Epithelial cell of esophagus (primary cell): ENCODE measurements at regions not wholly inside any gene's neighbourhood (a gene's known extent, or its start where the extent isn't known, plus 50 kb on each side); places are given as distances from the start of the nearest gene placed in this dataset.

Source experiments
- DNase-seq: peaks from one replicate; pipeline ENCODE4 v3.0.0; 2010; ENCODE audit warnings: low read depth
- H3K4me3 ChIP-seq: 2 replicates; pipeline ENCODE4 v1.5.1; 2011; ENCODE audit warnings: mild to moderate bottlenecking, low read length, control low read depth
- TF ChIP-seq, protein P1 (sequence below): IDR thresholded peaks from 2 replicates; pipeline ENCODE4 v1.5.1; 2011; ENCODE audit warnings: low read depth, mild to moderate bottlenecking, low read length, control low read depth, inconsistent platforms; ENCODE audit not compliant: insufficient read depth; ENCODE audit errors: missing control alignments

- H3K4me3 ChIP-seq: no peak overlapping the region
- DNase-seq: no peak
- TF ChIP-seq, protein P1, sequence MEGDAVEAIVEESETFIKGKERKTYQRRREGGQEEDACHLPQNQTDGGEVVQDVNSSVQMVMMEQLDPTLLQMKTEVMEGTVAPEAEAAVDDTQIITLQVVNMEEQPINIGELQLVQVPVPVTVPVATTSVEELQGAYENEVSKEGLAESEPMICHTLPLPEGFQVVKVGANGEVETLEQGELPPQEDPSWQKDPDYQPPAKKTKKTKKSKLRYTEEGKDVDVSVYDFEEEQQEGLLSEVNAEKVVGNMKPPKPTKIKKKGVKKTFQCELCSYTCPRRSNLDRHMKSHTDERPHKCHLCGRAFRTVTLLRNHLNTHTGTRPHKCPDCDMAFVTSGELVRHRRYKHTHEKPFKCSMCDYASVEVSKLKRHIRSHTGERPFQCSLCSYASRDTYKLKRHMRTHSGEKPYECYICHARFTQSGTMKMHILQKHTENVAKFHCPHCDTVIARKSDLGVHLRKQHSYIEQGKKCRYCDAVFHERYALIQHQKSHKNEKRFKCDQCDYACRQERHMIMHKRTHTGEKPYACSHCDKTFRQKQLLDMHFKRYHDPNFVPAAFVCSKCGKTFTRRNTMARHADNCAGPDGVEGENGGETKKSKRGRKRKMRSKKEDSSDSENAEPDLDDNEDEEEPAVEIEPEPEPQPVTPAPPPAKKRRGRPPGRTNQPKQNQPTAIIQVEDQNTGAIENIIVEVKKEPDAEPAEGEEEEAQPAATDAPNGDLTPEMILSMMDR: no peak
Observed at GRCh38 chr2:226355600-226355999, 444.0 kb downstream of the IRS1 start.

GRCh38 chr2:226354434-226354833, 445.2 kb downstream of the IRS1 start:
- DNase-seq: peak; percentile 50
- TF ChIP-seq, protein P1: no peak
- no peak overlapping the region for H3K4me3 ChIP-seq

- no peak overlapping the region for H3K4me3 ChIP-seq
- TF ChIP-seq, protein P1: no peak
- DNase-seq: no peak
Observed at GRCh38 chr2:226352941-226353560, 446.6 kb downstream of the IRS1 start.

GRCh38 chr2:226351711-226352110, 447.9 kb downstream of the IRS1 start:
- TF ChIP-seq, protein P1: no peak
- H3K4me3 ChIP-seq: no peak overlapping the region
- DNase-seq: no peak

GRCh38 chr2:226339616-226340015, 460.0 kb downstream of the IRS1 start:
- no peak overlapping the region for H3K4me3 ChIP-seq
- TF ChIP-seq, protein P1: no peak
- DNase-seq: no peak

- TF ChIP-seq, protein P1: no peak
- peak; percentile 13 for DNase-seq
Observed at GRCh38 chr2:226338825-226339224, 460.8 kb downstream of the IRS1 start.

DNA sequence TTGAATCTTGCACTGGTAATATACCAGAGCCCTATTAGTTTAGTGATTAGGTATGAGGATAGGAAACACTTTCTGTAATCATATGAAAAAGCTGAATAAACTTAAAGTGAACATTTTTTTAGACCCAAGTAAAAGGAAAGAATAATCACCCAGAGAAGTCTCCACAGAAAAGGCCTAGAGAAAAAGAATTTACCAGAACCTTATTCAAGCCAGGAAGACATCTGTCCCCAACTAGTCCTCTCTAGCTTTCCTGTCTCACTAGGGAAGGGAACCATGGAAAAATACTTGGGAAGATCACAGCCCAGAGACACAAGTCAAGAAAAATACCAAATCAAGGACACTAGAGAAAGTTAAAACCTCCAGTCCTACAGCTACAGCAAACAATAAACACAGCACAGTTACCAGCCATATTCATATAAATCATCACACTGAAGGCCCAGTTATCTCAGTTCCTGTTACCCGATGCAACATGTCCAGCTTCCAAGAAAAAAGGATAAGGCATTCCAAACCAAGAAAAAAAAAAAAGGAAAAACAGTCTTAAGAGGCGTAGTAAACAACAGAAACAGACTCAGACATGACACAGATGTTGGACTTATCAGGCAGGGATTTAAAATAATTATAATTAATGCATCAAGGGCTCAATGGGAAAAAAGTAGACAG, 461.5 kb downstream of the IRS1 start:
- DNase-seq: no peak
- TF ChIP-seq, protein P1: no peak
- no peak overlapping the region for H3K4me3 ChIP-seq

More at GRCh38 chr2:226338825-226339224, 460.8 kb downstream of the IRS1 start:
- no peak overlapping the region for H3K4me3 ChIP-seq
